Daoy (cell line): ENCODE measurements at regions not wholly inside any gene's neighbourhood (a gene's known extent, or its start where the extent isn't known, plus 50 kb on each side); places are given as distances from the start of the nearest gene placed in this dataset.

ENCODE experiments used
- DNase-seq: peaks from one replicate; pipeline ENCODE4 v3.0.0-alpha.2; 2015; ENCODE audit warnings: low read depth

DNA sequence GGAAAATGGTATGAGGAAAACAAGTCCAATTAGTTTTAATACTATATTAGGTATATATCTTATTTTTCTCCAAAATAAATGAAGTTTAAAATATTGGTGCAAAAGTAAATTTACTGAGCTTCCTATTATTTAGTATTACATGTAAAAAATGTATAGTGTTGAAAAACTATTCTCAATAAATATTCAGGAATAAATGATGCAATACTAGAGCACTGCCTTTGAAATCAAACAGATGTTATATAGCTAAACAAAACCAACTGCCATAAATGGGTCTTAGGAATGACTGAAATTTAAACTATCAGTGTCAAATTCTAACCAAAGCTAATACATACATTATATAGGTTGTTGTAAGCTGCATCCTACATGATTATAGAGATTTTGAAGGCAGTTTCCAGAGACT is 1434.0 kb upstream of the LRRTM3 start:
- DNase-seq, result no peak

DNA sequence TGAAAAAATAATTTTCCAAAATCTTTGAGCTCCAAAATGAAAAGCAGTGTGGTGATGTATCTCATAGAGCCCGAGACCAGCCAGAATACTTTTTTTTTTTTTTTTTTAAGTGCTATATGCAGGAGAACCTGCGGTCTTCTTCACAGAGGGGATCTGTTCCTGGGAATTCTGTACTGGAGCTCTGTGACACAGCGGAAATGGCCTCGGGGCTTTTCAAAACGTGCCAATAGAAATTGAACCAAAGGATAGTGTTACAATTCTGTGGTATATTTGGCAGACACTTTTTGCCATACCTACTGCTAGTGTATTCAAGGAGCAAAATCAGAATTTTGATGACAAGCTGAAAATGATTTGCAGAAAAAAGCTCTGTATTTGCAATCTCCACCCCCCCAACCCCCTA is 1429.3 kb upstream of the LRRTM3 start:
- no peak for DNase-seq

DNA sequence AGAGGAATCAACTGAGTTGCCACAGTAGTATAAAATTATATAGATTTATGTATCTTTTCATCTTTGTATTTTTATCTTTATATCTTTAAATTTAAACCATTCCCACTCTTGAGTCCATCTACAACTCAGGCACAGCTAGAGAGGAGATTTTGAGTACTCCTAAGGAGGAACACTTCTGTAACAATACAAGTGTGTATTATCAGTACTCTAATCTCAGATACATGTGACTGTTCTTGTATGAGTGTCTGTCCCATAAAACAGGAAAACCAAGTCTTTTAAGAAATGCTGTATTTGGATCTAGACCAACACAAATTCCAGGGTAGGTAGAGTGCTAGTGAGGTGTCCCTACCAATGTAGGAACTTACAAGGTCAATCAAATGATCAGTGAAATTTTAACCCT is 1428.0 kb upstream of the LRRTM3 start:
- no peak for DNase-seq

DNA sequence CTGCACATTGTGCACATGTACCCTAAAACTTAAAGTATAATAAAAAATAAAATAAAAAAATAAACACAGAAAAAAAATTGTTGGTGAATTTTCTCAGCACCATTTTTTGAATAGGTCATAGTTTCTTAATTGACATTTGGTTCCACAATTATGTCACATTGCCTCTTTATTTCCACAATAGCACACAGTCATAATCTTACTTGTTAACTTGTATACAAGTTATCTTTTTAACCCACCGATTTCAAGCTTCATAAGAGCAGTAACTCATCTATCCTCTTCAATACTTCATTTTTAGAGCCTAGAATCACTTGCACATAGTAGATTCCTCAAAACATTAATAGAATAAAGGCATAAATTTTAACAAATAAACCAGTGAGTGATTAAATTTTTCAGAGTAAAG is 1425.1 kb upstream of the LRRTM3 start:
- DNase-seq, result no peak

DNA sequence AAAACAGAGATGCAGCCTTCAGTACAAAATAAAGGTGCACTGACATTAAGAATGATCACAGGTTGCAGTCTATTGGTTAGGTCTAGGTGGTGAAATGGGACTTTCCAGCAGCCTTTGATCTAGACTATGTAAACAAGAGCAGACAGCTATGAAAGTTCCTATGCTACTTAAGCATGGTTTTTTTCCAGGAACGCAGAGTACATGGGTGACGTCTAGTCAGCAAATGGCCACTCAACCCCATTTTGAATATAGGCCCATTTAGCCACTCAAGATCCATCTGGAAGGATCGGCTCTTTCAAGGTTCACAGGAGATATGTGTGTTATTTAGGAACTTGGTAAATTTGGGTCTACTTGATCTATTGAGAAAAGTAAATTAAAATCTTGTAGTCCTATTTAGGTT is 1424.6 kb upstream of the LRRTM3 start:
- DNase-seq, result no peak

DNA sequence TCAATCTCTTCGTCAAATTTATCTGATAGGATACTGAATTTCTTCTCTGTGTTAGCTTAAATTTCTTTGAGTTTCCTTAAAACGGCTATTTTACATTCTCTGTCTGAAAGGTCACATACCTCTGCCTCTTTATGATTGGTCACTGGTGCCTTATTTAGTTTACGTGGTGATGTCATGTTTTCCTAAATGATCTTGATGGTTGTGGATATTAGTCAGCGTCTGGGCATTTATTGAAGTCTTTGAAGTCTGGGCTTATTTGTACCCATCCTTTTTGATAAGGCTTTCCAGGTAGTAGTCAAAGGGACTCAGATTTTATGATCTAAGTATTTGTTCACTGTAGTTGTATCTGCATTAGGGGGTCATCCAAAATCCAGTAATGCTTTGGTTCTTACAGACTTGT is 1407.5 kb upstream of the LRRTM3 start:
- no peak for DNase-seq

DNA sequence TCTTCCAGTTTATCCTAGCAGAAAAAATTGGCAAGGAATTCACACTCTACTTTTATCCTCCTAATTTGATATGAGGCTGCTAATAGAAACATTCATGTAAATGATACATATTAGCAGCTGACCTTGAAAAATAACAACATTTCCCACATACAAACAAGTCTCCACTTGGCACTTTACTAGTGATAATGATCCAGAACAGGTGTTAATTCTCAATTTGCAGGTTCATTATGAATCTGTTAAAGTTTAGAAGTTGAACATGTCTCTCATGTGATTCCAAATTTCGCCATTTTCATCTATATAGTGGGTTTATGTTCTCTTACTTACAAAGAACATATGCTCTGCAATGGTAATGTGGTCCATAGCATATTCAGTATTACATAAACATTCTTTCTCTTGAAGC is 1396.8 kb upstream of the LRRTM3 start:
- no peak for DNase-seq

DNA sequence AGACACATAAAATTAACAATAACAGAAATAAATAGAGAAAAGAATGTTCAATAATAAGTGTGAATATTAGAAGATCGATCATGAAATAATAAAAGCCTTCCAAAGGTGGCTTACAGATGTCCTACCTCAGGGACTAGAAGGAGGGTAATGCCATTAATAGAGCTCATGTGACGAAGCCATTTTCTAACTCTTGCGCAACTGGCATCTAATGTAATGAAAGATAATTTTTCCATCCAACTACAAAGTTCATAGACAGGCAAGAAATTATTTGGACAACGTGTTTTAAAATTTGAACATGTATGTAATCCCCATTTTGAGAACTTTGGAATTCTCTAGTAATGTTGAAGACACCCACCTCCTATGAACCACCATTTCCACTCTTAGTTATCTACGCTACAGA is 1394.3 kb upstream of the LRRTM3 start:
- no peak for DNase-seq

DNA sequence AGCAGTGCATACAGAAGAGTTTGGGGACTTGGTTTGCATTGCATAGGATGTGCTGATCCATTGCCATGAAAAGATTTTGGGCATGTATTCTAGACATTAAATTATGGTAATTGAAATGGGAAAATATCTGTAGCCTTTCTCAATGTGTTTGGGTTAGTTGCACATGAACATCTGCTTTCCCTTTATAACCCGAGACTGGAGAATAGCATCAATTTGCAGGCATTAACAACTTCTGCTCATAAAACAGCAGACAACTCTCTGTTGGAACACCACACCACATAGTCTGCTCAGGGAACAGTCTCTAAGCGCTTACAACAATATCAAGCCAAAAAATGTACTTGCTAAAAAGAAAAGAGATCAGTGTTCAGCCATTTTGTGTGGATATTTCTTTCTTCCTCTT is 1391.1 kb upstream of the LRRTM3 start:
- DNase-seq, result no peak

DNA sequence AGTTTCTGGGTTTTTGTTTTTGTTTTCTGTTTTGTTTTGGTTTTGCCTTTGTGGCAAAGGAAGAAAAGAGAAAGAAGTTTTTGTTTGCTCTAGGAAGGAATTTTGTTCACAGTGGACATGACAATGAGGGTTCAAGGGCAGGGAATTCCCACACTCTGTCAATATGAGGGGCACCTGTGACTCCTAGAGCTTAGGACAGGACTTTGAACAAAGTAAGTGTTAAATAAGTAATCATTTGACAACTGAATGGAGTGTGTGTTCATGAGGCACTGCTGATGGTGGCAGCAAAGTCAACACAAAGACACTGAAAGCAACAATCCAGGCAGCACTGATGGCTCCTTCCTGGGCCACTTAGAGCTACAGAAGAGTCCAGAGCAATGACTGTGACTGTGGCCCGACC is 1381.1 kb upstream of the LRRTM3 start:
- DNase-seq, result no peak

DNA sequence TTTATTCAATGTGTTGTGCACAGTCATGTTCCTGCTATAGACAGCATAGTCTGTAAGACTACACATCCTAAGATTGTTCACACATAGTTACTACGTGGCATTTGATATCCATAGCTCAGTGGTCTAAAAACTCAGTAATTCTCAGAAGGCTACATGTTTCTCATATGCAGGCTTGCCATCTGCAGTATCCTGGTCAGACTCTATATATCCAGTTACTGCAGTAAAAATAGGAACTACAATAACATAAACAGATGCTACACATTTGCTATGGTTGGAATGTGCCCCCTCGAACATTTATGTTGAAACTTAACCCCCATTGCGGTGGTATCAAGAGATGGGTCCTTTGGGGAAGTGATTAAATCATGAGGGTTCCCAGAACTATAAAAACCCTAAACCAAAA is 1377.8 kb upstream of the LRRTM3 start:
- DNase-seq, result no peak

DNA sequence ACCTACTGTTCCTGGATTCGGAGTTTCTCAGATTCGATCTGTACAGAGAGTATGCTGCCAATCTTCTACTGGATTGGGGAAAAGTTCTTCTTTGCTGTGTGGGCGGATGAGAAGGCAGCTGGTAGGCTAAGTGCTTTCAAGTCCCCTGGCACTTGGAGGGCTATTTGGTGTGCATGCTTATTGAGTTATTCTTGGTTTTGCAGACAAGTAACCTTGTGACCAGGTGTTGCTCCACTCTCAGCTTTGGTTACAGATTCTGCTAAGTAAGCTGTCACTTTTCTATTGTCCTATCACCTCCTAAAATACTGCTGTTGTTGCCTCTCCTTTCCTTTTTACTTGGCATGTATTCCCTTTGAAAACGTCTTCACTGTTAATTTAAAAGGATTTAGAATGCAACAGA is 1375.1 kb upstream of the LRRTM3 start:
- DNase-seq, result no peak

DNA sequence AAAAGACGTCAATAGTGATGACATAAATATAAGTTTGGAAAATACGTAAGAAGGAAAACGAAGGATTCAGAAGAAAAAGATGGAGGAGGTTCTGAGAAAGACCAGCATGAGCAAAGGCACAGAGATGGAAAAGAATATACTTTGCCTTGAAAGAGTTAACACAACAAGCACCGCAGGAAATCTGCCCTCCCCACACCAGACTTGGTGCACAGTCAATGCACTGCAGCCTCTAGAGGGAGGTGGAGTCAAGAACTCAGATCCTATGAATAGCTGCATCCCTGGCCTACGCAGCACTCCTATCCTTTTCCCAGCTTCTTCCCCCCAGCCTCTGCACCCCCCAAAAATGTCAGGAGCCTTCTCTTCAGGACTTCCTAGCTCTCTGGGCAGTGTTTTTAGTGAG is 1370.6 kb upstream of the LRRTM3 start:
- DNase-seq, result no peak

DNA sequence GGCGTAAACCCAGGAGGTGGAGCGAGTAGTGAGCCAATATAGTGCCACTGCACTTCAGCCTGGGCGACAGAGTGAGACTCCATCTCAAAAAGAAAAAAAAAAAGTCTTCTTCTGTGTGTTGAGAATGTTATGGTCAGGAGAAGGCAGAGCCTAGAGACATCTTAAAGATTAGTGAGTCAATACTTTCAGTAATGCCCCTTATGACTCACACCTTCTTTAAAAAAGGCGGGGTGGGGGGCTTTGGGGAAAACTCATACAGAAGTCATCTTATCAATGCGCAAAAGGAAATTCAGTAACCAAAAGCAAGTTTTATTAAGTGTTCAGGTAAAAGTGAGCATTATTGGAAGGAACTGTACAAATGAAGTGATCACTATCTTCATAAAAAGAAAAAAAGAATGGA is 1369.8 kb upstream of the LRRTM3 start:
- no peak for DNase-seq

DNA sequence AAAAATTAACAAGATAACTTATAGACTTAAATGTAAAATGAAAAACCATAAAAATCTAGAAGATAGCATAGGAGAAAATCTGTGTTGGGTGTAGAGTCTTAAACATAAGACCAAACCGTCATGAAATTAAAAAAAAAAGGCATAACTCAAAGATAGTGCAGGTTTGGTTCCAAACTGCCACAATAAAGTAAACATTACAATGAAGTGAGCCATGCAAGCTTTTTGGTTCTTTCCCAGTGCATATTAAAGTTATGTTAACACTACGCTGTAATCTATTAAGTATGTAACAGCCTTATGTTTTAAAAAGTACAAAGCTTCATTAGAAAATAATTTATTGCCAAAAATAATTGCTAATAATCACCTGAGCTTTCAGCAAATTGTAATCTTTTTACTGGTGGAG is 1366.5 kb upstream of the LRRTM3 start:
- DNase-seq, result no peak

DNA sequence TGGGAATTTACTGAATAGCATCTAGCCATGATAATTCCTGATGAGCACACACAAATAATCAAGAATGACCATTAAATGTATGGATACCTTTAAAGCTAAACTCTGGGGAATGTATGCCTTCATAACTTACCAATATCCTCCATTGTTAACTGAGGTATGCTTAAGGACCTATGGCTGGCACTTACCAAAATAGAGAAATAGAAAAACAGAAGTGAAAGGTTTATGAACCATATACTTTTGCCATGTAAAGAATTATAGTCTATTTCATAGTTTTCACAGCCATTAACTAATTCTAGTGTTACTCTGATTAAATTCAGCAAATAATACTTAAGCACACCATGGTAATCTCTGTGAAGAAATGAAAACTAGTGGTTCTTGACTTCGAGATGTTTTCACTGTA is 1360.6 kb upstream of the LRRTM3 start:
- DNase-seq, result no peak

DNA sequence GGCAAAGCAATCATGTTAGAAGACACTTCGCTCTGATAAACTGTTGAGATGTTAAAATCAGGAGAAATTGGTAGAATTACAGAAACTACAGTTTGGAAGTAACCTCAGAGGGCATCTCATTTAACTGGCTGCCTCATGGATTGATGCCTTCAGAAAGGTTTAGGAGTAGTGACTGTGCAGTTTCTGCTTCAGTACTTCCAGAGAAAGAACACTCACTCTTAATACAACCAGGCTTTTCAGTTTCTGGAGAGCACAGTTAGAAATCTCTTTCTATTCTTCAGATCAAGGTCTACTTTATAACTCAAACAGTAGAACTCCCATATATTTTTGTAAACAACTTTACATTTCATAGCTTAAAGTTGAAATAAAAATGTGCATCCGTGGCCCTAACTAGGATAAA is 1358.9 kb upstream of the LRRTM3 start:
- no peak for DNase-seq

DNA sequence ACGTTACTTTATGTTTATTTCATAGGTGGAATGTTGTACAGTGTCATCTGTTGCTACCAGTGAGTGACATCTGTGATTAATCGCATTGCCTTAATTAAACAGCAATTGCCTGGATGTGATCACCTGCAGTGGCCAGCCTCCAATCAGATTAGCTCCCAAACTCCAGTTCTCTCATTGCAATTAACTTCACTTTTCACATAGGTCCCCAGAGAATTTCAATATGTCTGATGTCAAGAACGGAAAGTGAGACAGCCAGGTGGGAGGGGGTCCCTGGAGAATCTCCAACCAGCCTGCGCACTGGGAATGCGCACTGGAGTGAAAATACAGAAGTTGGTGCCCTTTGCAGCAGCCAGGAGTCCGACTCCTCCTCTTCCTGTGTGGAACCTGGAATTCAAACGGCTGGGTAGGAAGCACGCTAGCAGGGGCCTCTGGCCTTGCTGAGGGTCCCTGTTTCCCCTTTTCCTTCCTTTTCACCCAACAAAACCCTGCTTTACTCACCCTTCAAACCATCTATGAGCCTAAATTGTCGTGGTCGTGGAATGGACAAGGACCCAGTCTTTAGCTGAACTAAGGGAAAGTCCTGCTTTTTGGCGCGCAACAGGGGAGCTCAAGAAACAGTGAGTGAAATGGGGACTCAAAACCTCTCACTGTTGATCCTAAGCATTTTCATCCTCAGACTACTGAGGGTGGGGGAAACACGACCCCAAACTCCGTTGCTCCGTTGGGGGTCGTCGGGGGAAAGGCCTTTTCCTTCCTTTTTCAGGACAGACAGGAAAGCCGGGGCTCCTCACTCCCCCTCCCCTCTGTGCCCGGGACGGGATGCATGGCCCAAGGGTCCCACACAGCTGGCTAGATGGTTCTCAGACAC is 1355.5 kb upstream of the LRRTM3 start:
- peak; percentile 42 for DNase-seq

DNA sequence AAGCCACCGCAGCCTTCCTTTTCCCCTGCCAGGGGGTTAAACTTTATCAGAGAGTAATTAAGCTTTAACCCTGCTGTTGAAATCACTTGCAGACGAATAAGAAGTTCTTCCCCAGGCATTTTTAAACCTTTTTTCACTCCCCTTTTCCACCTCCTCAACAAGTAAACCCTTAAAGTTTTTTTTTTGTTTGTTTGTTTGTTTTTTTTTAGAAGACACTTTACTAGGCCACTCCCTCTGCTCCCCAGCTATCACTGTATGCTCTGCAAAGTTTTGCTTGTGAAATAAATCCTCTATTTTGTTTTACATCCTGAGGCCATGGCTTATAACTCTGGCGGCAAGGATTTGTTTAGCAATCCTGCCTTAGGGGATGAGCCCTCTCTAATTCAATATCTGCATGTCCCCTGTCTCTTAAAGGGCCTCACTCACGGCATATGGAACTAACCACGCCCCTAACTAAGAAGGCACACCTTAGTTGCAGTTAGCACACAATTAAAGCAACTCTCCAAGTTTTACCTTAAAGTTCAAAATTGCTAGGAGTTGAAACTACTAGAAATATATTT is 1354.7 kb upstream of the LRRTM3 start:
- DNase-seq, result peak; percentile 1

DNA sequence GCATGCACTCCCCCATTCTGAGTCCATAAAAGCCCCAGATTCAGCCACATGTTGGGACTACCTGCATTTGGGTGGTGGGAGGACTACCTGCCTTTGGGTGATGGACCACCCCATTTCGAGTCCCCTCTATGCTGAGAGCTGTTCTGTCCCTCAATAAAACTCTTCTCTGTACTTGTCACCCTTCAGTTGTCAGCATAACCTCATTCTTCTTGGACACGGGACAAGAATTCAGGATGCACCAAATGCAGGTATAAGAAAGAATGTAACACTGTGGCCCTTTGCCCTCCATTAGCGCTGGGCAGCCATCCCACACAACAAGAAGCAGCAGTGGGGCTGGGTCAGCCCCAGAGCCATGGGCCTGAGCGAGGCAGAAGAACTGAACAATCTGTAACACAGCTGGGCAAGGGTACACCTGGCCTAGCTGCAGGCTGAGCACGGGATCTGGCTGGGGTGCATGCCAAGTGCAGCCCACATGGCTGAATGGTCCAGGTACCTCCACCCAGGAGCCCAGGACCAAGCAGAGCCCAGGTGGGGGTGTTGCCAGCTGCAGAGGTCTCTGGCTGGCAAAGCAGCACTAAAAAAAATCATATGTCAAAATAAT is 1344.3 kb upstream of the LRRTM3 start:
- DNase-seq, result no peak

DNA sequence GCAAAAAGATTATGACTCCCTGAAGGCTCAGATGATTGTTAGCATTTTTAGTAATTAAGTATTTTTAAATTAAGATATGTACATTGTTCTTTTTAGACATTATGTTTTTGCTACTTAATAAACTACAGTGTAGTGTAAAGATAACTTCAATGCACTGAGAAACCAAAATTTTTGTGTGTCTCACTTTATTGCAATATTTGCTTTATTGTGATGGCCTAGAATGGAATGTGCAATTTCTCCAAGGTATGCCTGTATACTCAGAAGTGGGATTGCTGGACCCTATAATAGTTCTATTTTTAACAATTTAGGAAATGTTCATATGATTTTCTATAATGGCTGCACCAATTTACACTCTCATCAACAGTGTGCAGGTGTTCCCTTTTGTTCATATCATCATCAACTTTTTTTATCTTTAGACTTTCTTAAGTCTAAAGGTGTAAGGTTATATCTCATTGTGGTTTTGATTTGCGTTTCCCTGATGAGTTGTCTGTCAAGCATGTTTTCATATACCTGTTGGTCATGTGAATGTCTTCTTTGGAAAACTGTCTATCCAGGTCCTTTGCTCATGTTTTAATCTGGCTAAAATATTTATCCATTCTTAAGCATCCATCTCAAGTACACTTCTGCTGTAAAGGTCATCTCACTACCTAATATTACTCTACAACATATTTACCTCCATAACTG is 1323.5 kb upstream of the LRRTM3 start:
- DNase-seq, result no peak

DNA sequence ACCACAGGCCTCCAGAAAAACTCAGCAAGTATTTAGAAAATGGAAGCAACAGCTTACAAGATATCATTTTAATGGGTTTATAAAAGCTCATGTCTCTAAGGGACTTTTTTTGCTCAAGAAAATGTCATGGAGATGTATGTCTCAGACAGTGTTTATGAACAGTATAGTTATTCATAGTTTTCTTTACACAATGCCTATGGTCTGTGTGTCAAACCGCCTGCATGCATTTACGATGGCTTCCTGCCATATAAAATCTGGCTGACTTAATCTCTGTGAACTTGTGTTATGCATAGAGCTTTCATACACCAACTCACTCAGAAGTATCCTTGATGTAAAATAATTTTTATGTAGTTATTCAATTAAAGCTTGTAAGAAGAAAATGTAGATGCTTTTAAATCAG is 1314.2 kb upstream of the LRRTM3 start:
- no peak for DNase-seq
